AG04450 (cell line): ENCODE measurements at regions not wholly inside any gene's neighbourhood (a gene's known extent, or its start where the extent isn't known, plus 50 kb on each side); places are given as distances from the start of the nearest gene placed in this dataset.
"Not testable (repeated sequence)": the region's sequence is repeated elsewhere in the genome, so short reads cannot be mapped to it uniquely, and the experiment has no call there.

Experiments used
- CTCF ChIA-PET: fragments of 300-600, 350-600 bp; formaldehyde crosslinking; extraction: SDS; loops from one replicate; lab custom pipeline; 2022; ENCODE audit warnings: antibody characterized with exemption, inconsistent platforms; lab: Charles Lee
- POLR2A ChIA-PET: fragments of 350-600 bp; formaldehyde crosslinking; extraction: SDS; loops from one replicate; lab custom pipeline; 2021; ENCODE audit warnings: antibody characterized with exemption, inconsistent platforms; lab: Yijun Ruan, JAX
- DNase-seq: peaks from one replicate; pipeline ENCODE4 v3.0.0-alpha.2; 2011; ENCODE audit warnings: low read depth, low spot score
- H3K27ac ChIP-seq: one replicate; pipeline ENCODE4 v1.5.1; 2012; ENCODE audit warnings: low read depth, low read length, control low read depth
- H3K27me3 ChIP-seq: one replicate; pipeline ENCODE4 v1.6.0; 2012; ENCODE audit warnings: low read length; ENCODE audit not compliant: control insufficient read depth, insufficient read depth
- H3K4me3 ChIP-seq: 2 replicates; pipeline ENCODE4 v1.5.1; 2011; ENCODE audit warnings: mild to moderate bottlenecking, low read depth, low read length, control low read depth
- H3K9me3 ChIP-seq: 2 replicates; pipeline ENCODE4 v1.5.1; 2012; ENCODE audit warnings: low read length; ENCODE audit not compliant: control insufficient read depth, insufficient read depth
- TF ChIP-seq, protein P1 (sequence below): IDR thresholded peaks from 2 replicates; pipeline ENCODE4 v1.5.1; 2011; ENCODE audit warnings: low read depth, low read length, control low read depth, inconsistent platforms

DNA sequence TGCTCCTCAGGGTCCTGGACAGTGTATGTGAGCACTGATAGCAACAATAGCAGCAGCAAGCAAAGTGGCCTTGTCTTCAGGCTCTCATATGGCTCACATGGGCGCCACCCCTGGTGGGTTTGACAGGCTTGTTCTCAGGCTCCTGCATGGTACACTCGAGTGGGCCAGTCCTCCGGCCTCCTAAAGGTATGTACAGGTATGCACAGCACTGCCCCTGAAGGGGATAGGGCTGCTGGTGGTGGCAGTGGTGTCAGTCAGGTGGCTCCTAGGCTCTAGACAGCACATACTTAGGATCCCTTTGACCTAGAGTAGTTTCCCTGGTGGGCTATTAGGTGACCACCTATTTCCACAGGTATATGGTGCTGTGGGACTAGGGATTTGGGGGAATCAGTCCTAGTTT, 79.8 kb downstream of the LGALS9B start:
- H3K9me3 ChIP-seq, H3K4me3 ChIP-seq, POLR2A ChIA-PET, H3K27ac ChIP-seq, DNase-seq, H3K27me3 ChIP-seq, CTCF ChIA-PET: not testable (repeated sequence)

DNA sequence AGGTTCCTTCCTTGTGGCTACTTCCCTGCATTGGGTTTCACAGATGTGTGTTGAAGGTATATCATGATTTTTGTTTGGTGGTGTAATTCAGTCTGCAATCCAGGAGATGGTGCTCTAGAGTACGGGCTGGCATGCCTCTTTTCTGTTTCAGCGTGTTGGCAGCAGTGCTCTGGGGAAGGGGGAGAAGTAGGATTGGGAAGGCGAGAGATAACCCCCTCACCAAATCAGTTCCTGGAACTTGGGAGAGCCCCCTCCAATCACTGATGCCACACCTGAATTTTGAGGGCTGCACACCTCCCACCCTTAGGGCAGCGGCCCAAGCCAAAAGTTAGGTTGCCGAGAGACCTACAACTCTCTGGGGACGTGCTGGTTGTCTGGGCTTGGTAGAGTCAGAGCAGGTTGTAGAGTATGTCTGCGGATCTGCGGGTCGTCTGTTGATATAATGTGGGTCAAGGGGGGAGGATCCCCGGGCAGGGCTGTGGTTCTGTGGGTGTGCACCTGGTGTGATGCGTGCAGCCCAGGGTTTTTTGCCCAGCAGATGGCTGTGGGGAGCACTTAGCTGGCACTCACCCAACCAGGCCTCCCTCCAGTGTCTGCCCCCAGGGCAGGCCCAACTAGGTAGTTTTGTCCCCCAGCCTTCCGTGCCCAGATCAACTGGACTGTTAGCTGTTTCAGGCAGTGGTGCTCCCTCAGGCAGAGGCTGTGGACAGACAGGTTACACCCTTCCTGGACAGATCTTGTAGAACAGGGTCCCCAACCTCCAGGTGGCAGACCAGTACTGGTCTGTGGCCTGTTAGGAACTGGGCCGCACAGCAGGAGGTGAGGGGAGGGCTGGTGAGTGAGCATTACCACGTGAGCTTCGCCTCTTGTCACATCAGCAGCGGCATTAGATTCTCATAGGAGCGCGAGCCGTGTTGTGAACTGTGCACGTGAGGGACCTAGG, 85.7 kb downstream of the LGALS9B start:
- H3K9me3 ChIP-seq, POLR2A ChIA-PET, CTCF ChIA-PET, H3K4me3 ChIP-seq, H3K27me3 ChIP-seq, DNase-seq: not testable (repeated sequence)
- TF ChIP-seq, protein P1, sequence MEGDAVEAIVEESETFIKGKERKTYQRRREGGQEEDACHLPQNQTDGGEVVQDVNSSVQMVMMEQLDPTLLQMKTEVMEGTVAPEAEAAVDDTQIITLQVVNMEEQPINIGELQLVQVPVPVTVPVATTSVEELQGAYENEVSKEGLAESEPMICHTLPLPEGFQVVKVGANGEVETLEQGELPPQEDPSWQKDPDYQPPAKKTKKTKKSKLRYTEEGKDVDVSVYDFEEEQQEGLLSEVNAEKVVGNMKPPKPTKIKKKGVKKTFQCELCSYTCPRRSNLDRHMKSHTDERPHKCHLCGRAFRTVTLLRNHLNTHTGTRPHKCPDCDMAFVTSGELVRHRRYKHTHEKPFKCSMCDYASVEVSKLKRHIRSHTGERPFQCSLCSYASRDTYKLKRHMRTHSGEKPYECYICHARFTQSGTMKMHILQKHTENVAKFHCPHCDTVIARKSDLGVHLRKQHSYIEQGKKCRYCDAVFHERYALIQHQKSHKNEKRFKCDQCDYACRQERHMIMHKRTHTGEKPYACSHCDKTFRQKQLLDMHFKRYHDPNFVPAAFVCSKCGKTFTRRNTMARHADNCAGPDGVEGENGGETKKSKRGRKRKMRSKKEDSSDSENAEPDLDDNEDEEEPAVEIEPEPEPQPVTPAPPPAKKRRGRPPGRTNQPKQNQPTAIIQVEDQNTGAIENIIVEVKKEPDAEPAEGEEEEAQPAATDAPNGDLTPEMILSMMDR = peak; percentile 58
- peak overlapping the region; percentile 31 for H3K27ac ChIP-seq

DNA sequence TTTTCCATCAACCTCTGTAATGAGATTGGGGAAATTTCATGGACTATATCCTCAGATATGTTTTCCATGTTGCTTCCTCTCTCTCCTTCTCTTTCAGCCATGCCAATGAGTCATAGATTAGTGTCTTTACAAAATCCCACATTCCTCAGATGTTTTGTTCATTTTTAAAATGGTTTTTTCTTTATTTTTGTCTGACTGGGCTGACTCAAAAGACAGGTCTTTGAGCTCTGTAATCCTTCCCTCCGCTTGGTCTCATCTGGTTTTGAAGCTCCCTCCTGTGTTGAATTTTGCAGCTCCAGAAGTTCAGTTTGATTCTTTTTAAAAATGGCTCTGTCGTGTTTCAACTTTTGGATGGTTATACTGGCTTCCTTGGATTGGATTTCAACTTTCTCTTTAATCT, 86.7 kb downstream of the LGALS9B start:
- DNase-seq, POLR2A ChIA-PET, H3K9me3 ChIP-seq, H3K27me3 ChIP-seq, H3K4me3 ChIP-seq, CTCF ChIA-PET, H3K27ac ChIP-seq: not testable (repeated sequence)

DNA sequence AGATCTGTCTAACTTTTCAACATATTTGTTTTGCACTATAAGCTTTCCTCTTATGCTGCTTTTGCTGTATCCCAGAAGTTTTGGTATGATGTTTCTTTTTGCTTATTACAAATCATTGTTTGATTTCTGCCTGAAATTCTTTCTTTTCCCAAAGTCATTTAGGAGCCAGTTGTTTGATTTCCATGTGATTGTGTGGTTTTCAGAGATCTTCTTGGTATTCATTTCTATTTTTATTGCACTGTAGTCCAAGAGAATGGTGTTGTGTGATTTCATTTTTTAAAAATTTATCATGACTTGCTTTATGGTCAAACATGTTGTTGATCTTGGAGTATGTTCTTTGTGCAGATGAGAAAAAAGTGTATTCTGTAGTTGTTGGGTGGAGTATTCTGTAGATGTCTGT, 88.1 kb downstream of the LGALS9B start:
- H3K27ac ChIP-seq, DNase-seq, H3K27me3 ChIP-seq, POLR2A ChIA-PET, CTCF ChIA-PET, H3K4me3 ChIP-seq, H3K9me3 ChIP-seq: not testable (repeated sequence)

DNA sequence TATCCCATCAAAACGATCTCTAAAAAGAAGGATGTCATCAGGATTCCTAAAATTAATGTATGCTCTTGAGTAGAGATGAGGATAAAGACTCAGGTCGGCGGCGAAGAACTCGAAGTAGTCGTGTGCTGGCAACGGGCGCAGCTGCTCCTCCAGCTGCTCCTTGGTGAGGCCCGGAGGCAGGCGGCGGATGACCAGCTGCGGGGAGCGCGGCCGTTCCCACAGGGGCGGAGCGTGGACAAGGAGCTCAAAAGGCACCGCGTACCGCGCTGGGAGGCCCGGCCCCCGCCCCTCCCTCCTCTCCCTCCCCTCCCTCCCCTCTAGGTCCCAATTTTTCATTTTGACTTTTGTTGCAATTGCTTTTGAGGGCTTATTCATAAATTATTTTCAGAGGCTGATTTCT, 90.7 kb downstream of the LGALS9B start:
- H3K4me3 ChIP-seq, H3K9me3 ChIP-seq, H3K27ac ChIP-seq, DNase-seq, H3K27me3 ChIP-seq, CTCF ChIA-PET, POLR2A ChIA-PET: not testable (repeated sequence)

DNA sequence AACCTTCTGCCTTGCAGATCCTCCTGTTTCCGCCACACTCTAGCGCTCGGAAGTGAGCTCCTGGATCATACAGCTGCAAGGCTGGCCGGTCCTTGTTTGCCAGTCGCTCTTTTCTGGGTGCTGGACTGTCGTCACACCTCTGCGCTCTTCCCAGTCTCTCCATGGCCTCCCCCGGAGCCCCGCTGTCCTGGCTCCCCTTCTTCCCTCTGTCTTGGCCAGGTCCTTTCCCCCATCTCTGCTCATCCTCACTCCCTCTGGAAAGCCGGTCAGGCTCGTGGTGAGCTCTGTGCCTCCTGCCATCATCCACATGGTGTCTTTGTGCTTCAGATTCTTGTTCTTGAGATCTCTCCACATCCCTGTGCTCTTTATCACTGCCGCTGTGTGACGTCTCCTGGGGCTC, 91.6 kb downstream of the LGALS9B start:
- POLR2A ChIA-PET, CTCF ChIA-PET, DNase-seq: not testable (repeated sequence)

More for the DNA sequence above, 91.6 kb downstream of the LGALS9B start:
- not testable (repeated sequence) for H3K27ac ChIP-seq, H3K4me3 ChIP-seq, H3K9me3 ChIP-seq, H3K27me3 ChIP-seq
